ENCODE measurements at regions not wholly inside any gene's neighbourhood (a gene's known extent, or its start where the extent isn't known, plus 50 kb on each side); places are given as distances from the start of the nearest gene placed in this dataset.
"Not testable (repeated sequence)": the region's sequence is repeated elsewhere in the genome, so short reads cannot be mapped to it uniquely, and the experiment has no call there.

DNA sequence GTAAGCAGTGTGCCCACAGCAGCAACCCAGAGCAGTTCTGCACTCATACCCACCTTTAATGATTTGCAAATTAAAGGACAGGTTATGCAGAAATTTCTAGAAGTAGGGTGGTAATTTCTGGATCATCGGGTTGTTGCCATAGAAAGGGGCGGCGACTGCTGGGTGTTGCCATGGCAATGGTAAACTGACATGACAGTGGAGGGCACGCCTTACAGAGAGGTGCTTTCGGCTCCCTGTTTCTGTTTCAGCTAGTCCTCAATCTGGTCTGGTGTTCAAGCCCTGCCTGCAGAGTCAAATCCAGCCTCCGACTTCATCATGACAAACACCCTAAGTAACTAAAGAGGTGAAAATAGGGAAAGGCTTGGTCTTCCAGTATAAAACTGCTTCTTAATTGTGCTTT, 667.7 kb downstream of the SOCS6 start:
- DNase-seq = no peak

DNA sequence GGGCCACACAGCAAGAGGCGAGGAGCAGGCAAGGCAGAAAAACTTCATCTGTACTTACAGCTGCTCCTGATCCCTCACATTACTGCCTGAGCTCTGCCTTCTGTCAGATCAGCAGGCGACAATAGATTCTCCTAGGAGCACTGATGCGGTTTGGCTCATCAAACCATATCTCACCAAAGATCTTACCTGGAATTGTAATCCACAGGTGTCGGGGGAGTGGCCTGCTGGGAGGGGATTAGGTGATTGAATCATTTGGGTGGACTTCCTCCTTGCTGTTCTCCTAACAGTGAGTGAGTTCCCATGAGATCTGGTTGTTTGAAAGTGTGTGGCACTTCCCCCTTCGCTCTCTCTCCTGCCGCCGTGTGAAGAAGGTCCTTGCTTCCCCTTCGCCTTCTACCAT, 647.3 kb downstream of the SOCS6 start:
- no peak for DNase-seq

DNA sequence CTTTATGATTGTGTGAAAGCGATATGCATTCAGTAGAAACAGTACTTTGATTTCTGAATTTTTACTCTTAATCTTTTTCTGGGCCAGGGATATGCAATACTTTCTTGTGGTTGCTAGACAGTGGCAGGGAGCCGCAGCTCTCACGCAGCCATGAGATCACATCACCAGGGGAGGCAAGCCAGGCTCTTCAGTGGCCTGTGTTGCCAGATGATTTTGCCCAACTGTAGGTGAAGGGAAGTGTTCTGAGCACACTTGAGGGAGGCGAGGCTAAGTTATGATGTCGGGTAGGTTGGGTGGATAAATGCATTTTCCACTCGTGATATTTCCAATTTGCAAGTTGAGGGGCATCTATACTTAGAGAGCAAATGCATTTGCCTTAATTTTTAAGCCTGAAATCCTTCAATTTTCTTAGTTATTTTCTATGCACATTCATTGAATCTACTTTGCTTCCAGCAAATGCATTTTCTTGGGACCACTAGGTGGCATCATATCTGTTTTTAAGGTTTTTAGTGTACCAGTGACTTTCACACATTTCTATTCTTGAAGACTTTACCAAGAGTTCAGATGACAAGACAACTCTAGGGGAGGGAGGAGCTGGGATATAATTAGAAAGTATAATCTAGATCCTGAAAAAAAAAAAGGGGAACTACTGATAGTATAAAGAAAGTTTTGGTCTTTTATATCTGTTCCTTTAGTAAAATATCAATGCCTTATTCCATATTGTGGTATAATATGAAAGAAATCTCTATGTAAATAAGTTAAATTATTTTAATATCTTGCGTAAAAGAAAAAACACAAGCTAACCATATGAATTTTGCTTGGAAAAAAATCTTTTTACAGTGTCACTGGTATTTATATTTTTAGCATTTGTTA, 643.3 kb downstream of the SOCS6 start:
- peak; percentile 15 for DNase-seq

DNA sequence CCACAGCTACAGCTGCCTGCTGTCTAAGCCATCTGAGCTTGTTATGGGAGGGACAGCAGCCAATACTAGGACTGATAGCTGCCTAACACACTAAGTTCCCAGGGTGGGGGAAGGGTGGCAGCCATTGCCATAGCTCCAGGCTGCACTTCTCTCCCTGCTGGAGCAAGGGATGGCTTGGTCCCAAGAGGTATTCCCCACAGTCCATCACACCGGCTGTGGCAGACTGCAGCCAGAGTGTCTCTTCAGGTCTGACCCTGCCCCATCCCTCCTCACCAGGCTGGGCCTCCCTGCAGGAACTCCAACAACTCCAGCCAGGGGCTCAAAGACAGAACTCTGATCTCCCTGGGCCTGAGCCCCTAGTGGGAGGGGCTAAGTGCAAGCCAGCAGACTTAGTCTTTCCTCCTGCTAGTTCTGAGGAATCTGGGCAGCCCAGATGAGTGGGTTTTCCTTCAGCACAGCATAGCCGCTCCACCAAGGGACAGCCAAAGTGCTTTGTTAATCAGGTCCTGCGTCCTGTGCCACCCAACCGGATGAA, 632.1 kb downstream of the SOCS6 start:
- DNase-seq = no peak

DNA sequence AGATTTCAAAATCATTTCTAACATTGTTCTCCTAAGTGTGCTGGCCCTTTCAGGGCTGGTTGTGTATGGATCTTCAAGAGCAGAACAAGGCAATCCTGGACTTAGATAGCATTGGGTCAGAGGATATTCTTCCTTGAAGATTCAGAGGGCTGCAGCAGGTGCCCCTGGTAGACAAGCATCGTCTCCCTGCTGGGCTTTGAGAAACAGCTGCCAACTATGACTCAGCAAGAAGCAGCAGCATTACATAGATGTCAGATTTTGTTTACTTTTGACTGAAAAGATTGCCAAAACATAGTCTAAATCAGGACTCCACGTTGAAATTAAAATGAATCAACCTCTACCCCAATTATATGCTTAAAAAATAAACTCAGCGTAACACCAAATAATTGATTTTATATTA, 618.8 kb downstream of the SOCS6 start:
- DNase-seq = no peak

DNA sequence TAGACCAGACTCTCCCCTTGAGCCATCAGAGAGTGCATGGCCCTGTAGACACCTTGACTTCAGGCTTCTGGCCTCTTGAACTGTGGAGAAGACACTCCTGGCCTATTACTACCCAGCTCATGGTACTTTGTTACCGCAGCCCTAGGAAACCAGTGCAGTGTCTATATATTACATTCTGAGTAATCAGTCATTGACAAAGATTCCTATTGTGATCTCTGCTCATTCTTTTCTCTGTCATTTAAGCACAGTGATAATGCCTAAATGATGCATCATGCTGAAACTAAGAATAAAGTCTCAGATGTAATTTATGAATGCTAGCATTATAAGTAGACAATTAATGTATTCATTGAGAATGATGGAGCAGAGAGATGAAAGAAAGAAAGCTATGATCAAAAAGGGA, 603.5 kb downstream of the SOCS6 start:
- DNase-seq = no peak

DNA sequence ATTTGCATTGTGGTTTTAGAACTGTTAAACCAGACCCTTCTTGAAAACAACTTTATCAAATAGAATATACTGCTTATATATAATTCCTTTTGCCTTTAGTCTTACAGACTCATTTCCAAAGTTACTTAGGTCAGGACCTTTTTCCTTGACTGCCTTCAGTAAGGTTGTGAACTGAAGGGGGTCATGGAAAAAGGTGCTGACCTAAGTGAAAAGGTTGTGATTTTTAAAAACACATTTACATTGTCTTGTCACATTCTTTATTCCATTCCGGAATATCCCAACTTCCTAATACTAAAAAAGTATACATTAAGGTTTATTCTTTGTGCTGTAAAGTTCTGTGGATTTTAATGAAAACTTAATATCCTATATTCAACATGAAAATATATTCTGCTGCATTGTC, 581.4 kb downstream of the SOCS6 start:
- no peak for DNase-seq

DNA sequence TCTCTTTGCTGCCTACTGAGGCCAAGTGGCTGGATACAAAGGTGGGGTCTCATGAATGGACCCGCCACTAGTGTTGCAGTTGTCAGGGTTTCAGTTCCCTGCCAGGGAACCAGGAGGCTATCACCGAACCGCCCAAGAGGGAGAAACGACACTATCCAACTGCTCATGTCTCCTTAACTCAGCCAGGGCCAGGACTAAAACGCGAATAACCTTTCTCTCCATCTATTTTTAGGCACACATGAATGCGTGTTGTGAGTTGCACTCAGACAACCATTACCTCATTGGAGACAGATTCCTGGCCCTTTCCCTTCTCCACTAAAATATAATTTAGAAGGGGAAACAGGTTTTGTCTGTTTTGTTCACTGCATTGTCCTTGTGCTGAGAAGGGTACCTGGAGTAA, 559.5 kb downstream of the SOCS6 start:
- DNase-seq = no peak

DNA sequence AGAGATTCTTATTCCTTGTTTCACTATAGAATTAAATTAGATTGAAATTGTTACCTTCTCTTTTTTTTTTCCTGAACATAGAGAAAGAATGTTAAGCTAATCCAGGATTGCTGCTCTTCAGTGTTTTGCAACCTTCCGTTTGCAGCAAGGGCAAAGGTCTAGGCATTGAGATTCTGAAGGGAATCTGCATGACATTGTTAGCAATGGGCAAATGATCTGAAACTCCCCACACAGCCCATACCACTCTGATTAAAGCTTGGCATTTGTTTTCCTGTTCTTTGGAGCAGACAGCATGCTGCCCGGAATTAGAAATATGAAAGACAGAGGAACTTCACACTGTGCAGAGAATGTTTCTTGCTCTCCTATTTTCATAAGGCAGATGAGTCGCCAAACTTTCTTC, 551.8 kb downstream of the SOCS6 start:
- DNase-seq = no peak

DNA sequence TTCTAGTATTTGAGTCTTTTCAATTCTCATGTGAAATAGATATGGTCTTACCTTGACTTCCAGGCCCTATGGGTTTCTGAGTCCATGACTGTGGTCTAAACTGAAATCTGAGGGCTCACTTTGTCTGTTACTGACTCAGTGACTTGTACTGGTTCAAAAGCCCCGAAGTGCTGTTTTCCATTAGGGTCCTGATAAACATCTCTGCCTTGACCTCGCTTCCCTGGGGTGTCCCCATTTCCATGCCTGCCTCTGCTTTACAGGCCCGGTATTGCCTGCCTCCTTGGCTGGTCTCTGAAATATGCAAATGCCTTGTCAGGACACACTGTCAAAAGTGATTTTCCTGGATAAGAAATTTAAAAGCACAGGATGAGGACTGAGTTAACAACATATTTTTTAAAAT, 538.8 kb downstream of the SOCS6 start:
- DNase-seq = no peak

DNA sequence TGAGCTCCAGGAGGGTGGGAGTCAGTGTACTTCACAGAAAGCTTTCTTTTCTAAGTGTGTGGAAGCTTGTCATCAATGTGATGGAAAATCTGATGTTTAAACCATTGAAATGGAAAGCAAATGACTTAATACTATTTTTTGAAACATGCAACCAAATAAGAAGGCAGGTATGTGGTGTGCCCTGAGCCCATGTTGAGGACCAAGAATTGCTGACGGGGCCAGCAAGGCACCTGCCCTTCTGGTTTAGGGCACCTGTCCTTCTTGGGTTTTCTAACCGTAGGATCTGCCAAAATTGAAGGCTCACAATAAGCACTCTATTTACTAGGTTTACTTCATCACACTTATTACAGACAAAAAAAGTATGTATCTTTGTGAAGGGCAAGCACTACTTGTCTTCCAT, 537.7 kb downstream of the SOCS6 start:
- no peak for DNase-seq

DNA sequence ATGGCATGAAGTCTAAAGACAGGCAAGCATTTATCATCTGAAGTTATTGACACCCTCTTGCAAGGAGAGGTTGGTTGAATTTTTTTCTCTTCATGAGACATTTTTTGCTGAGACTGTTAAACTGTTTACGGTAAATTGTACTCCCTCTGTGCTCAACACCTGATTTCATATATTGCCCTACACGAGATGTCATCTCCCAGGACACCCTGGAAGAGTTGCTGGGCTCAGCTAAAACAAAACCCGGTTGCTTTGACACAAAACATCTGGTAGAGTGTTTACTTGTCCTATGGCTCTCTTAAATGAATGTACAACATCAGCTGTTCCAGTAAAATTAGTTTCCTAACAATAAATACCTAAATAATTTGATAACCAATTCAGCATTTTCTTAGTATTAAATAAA, 533.8 kb downstream of the SOCS6 start:
- DNase-seq = no peak

DNA sequence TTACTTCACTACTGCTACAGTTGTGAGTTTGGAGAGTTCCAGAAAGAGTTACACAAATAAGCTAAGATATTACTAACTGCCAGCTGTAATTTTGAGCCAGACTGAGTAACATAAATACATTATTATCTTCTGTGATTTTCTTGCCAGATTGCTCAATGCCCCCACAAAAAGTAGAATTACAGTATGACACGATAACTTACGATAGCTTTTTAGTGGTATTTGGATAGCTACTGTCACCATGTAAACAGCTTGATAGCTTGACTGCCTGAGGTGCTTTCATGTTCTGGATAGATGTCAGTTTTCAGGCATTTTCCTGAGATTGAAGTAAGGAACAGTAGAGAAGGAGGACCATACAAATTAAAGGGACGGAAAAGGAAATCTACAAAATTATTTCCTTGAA, 533.3 kb downstream of the SOCS6 start:
- DNase-seq = no peak

DNA sequence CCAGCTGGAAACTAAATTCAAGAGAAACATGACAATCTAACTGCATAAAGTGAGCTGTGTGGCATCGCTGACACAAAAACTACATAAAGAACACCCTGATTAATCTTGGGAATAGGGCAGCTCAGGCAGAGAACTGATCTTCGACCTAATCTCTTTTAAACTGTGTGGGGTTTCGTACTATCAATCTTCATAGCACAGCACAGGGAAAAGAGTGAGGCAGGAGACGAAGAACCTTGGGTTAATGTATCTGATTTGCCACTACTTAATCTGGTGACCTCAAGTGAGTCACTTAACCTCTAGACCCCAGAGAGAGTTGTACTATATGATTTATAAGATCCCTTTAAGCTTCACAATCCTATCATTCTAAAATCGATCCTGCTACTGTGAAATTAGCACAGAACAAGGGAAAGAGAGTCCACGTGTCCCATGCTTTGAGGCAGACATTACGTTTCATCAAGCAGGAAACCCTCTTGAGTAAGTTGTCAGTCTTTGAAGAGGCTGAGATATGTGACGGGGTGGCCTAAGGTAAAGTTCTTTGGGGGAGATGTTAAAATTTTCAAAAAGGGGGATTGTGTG, 519.7 kb downstream of the SOCS6 start:
- no peak for DNase-seq

DNA sequence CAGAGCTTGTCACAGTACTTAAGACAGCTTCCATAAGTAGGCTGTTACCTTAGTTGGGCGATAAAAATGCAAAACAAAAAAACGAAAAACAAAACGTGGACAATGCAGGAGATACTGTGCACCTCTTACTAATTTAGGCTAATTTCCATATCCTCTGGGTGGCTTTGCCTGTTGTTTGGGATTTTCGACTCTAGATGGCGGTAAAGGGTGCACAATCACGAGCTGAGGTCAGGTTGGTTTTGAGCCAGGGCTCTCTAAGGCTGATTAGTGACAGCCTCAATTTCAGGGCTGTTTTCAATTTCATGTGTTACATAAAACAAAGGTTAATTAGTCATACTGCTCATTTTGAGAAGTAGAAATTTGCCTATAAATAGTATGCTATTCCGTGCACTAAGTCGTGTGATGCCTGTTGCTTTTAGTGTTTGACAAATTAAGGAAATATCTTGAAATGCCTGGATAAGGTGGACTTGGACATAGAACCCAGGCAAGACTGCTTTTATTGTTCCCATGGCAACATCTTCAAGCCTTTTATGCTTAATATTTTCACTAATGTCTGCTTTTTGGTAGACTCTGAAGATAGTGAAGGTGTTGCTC, 493.1 kb downstream of the SOCS6 start:
- DNase-seq = peak; percentile 70

DNA sequence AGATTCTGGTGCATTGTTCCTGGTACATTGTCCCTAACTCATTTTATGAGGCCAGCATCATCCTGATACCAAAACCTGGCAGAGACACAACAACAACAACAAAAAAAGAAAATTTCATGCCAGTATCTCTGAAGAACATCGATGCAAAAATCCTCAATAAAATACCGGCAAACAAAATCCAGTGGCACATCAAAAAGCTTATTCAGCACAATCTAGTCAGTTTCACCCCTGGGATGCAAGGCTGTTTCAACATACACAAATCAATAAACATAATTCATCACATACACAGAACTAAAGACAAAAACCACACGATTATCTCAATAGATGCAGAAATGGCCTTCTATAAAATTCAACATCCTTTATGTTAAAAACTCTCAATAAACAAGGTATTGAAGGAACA, 477.4 kb downstream of the SOCS6 start:
- not testable (repeated sequence) for DNase-seq

DNA sequence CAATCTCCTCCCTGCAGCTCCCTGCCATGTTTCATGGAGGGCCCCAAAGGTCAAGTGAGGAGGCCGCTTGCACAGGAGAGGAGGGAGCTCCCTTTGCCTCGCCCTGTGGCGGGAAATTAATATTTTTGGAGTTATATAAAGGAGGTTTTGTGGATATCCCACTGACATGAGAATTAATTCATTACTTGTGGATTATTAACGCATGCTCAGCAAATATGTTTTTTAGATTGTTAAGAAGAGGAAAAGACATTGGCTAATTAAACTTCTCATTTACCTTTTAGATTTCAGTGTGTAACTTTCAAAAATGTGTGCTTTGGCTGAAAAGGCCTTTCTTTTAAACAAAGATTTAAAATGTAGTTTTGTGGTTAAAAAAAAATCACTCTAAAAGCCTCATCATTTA, 474.0 kb downstream of the SOCS6 start:
- DNase-seq = no peak

DNA sequence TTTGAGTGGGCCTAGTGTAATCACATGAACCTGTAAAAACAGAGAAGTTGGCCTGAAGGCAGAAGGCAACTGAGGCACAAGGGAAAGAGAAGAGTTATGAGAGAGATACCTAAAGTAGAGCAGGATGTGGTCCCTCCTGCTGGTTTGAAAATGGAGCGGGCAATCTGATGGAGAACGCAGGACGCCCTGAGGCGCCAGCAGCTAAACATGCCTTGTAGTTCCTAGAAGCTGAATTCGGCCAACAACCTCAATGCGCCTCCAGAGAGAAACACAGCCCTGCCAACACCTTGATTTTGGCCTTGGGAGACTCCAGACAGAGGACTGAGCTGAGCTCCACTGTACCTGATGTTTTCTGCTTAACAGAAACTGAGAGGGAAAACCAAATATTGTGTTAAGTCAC, 469.9 kb downstream of the SOCS6 start:
- DNase-seq = no peak

DNA sequence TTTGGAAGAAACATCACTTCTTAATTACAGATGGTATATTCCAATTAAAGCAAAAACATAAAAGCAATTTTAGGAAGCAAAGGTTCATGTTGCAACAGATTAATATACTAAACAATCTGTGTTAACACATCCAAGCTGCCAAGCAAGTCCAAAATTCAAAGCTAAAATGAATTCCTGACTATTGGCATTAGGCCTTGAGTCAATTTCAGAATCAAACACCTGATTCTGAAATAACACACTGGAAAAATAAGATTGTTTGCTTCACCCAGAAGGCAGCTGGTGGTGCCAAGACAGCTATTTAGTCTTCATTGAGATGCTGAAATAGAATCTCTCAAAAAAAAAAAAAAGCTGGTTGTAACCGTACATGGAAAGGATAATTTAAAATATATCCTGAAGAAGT, 465.6 kb downstream of the SOCS6 start:
- no peak for DNase-seq

DNA sequence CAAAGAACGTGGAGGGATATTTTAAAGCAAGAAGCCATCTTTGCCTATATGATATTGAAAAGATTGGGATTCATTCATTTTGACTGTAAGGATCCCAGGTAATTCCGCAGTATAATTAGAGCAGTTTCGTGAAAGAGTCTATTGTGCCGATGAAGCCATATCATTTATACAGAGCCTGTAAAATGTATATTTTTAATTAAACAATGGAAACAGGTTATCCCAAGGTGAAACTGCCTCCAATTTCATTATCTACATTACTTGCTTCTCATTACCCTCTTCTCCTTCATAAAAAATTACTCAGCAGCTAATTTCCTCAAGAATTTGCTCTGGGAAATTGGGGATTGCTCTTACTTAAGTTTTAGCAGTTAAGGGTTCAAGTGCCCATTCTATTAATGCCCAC, 444.1 kb downstream of the SOCS6 start:
- no peak for DNase-seq

DNA sequence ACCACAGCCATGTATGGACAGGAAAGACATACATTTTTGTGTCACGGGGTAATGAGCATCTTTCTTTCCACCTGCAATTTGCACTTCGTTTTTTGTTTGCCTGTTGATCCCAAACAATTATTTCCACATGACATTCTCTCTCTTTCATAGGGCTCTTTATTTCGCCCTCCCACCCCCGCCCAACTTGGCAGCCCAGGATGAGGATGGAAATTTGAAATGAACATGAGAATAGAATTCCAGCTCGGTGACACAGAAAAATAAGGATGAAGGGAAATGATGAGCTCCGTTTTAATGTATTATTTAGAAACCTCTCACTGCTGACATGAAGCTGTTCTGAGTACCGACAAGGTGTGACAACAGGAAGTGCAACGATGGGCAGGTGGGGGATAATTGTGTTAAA, 443.3 kb downstream of the SOCS6 start:
- no peak for DNase-seq

DNA sequence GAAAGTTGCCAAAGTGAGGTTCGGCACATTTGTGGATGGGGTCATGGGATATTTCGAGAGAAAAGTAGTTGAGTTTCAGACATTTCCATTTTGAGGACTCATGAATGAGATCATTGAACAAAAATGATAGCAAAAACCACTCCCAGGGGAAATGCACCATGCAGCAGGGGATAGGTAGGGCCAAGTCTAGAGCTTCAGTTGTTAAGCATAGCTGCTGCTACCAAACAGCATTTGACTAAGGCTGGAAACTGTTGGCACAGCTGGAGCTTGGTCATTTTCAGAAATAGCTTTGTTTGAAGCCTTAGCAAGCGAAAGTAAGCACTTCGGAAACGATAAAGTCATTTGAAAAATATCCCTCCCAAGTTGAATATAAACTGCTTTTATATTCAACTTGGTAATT, 431.8 kb downstream of the SOCS6 start:
- no peak for DNase-seq

DNA sequence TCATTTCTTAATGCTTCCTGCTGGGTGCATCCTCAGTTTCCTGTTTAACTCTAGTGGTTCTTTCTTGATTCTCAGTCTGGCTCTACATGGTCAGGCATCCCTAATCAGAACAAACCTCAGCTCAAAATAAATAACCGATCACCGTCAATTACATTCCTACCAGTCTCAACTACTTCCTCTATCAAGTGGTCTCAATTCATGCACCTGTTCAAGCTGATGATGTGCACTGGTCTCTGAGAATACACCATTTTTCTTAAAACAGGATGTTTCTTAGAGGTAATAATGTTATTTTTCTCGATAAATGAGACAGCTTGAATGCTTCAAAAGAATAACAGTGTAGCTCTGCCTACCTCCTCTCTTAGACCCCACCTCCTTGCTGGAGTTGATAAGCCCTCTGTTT, 420.9 kb downstream of the SOCS6 start:
- DNase-seq = no peak

DNA sequence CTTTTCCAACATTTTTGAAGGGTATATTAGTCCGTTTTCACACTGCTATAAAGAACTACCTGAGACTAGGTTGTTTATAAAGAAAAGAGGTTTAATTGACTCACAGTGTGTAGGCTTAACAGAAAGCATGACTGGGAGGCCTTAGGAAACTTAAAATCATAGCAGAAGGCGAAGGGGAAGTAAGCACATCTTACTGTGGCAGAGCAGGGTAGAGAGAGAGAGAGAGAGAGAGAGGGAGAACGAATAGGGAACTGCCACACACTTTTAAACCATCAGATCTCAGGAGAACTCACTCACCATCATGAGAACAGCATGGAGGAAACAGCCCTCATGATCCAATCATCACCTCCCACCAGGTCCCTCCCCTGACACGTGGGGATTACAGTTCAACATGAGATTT, 420.3 kb downstream of the SOCS6 start:
- DNase-seq = no peak

All from CD4-positive, alpha-beta T cell treated with Interleukin-17A for 1 hour (primary cell).